ENCODE measurements at regions not wholly inside any gene's neighbourhood (a gene's known extent, or its start where the extent isn't known, plus 50 kb on each side); places are given as distances from the start of the nearest gene placed in this dataset.

DNA sequence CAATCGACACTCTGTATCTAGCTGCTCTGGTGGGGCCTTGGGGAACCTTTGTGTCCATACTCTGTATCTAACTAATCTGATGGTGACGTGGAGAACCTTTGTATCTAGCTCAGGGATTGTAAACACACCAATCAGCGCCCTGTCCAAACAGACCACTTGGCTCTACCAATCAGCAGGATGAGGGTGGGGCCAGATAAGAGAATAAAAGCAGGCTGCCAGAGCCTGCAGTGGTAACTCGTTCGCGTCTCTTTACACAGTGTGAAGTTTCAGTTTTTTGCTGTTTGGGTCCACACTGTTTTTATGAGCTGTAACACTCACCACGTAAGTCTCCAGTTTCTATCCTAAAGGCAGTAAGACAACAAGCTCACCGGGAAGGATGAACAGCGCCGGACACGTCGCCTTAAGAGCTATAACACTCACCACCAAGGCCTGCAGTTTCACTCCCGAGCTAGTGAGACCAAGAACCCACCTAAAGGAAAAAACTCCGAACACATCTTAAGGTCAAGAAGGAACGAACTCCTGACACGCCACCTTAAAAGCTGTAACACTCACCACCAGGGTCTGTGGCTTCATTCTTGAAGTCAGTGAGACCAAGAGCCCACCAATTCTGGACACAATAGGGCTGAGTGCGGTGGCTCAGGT lies 64.6 kb downstream of the KPNA2 start:
- TF ChIP-seq CTCF (conservative IDR thresholded peaks at IDR 0.05; ENCODE audit: low read depth, low read length): no peak
- TF ChIP-seq EZH2 (IDR thresholded peaks at IDR 0.05; ENCODE audit: low read length, unreplicated experiment): no peak
